Uterus (tissue), 3 donors: ENCODE measurements at regions not wholly inside any gene's neighbourhood (a gene's known extent, or its start where the extent isn't known, plus 50 kb on each side); places are given as distances from the start of the nearest gene placed in this dataset.
"Not testable (repeated sequence)": the region's sequence is repeated elsewhere in the genome, so short reads cannot be mapped to it uniquely, and the experiment has no call there.

Experiments
- DNase-seq, 2 donors: peaks; one replicate each; pipeline ENCODE4 v3.0.0-alpha.2; 2019 to 2020
- H3K27ac ChIP-seq, 2 donors: fragments of 200-600 bp; sonication (generic); 1 replicate in 1 of 2; 2 replicates in 1 of 2; pipeline ENCODE4 v1.5.1; 2016 to 2018
- H3K27me3 ChIP-seq, 2 donors: fragments of 200-600 bp; sonication (generic); one replicate each; pipeline ENCODE4 v1.5.1; 2018 to 2019; ENCODE audit warnings: control low read depth in 1 of 2
- H3K36me3 ChIP-seq, 2 donors: fragments of 200-600 bp; sonication (generic); one replicate each; pipeline ENCODE4 v1.5.1; 2019; ENCODE audit warnings: control low read depth in 1 of 2
- H3K4me1 ChIP-seq, 2 donors: fragments of 200-600 bp; sonication (generic); one replicate each; pipeline ENCODE4 v1.5.1; 2018 to 2019; ENCODE audit warnings: control low read depth in 1 of 2
- H3K4me3 ChIP-seq, 2 donors: fragments of 200-600 bp; sonication (generic); 1 replicate in 1 of 2; 2 replicates in 1 of 2; pipeline ENCODE4 v1.5.1; 2018 to 2019; ENCODE audit warnings: mild to moderate bottlenecking in 1 of 2
- H3K9me3 ChIP-seq, 2 donors: fragments of 200-600 bp; sonication (generic); one replicate each; pipeline ENCODE4 v1.5.1; 2019; ENCODE audit warnings: control low read depth in 1 of 2
- CTCF ChIP-seq, 4 experiments: fragments of 200-600 bp in 2 of 4; fragments of 450-650 bp in 2 of 4; sonication (generic) in 2 of 4; IDR thresholded peaks; one replicate each; pipeline ENCODE4 v1.5.1; 2016 to 2019; ENCODE audit warnings: antibody characterized with exemption in 4 of 4, mild to moderate bottlenecking in 2 of 4, moderate library complexity in 1 of 4
- POLR2A ChIP-seq, 2 donors: fragments of 450-650 bp; IDR thresholded peaks; one replicate each; pipeline ENCODE4 v1.6.1; 2016; ENCODE audit warnings: antibody characterized with exemption in 2 of 2, mild to moderate bottlenecking in 1 of 2, moderate library complexity in 1 of 2
- intact Hi-C: fragments of 100-400 bp; cut with DNase I; formaldehyde crosslinking; loops from one replicate; pipeline ENCODE4 v1.15.1; 2023; ENCODE audit warnings: low total_unique reads
- donor health status: DM: yes; HTN: yes; CAD: no.

GRCh38 chr1:174105086-174105485 lies 54.2 kb upstream of the RABGAP1L start:
- Histone ChIP-seq H3K27me3 (no peaks in the 10 kb centered on the region), H3K27ac (no peak overlapping the region), H3K9me3 (no peaks in the 10 kb centered on the region), H3K4me3 (no peak overlapping the region), H3K4me1 (no peaks in the 10 kb centered on the region), H3K36me3 (no peaks in the 10 kb centered on the region)
- TF ChIP-seq CTCF (IDR thresholded peaks at IDR 0.05), result no peak
- no peak for TF ChIP-seq POLR2A (IDR thresholded peaks at IDR 0.05)
- DNase-seq, result no peak
- intact Hi-C loops, result no loop called here

GRCh38 chr1:174103766-174104165 lies 55.6 kb upstream of the RABGAP1L start:
- no peaks in the 10 kb centered on the region for H3K27me3 ChIP-seq
- intact Hi-C loops, result no loop called here
- H3K9me3 ChIP-seq, result no peaks in the 10 kb centered on the region
- no peaks in the 10 kb centered on the region for H3K4me1 ChIP-seq
- no peak for TF ChIP-seq POLR2A (IDR thresholded peaks at IDR 0.05)
- TF ChIP-seq CTCF (IDR thresholded peaks at IDR 0.05), result no peak
- no peaks in the 10 kb centered on the region for H3K36me3 ChIP-seq
- no peak overlapping the region for H3K27ac ChIP-seq
- no peak overlapping the region for H3K4me3 ChIP-seq
- no peak for DNase-seq

GRCh38 chr1:174101976-174102375 lies 57.3 kb upstream of the RABGAP1L start:
- H3K27me3 ChIP-seq, H3K4me1 ChIP-seq, DNase-seq, H3K36me3 ChIP-seq, intact Hi-C loops, H3K4me3 ChIP-seq, H3K9me3 ChIP-seq, H3K27ac ChIP-seq: not testable (repeated sequence)

GRCh38 chr1:174097426-174097825 lies 61.9 kb upstream of the RABGAP1L start:
- intact Hi-C loops, result no loop called here
- no peak overlapping the region for H3K4me3 ChIP-seq
- no peak for DNase-seq
- H3K36me3 ChIP-seq, result no peaks in the 10 kb centered on the region
- H3K27ac ChIP-seq, result no peak overlapping the region
- no peak for TF ChIP-seq POLR2A (IDR thresholded peaks at IDR 0.05)
- TF ChIP-seq CTCF (IDR thresholded peaks at IDR 0.05), result no peak
- H3K27me3 ChIP-seq, result no peaks in the 10 kb centered on the region
- H3K9me3 ChIP-seq, result no peaks in the 10 kb centered on the region
- H3K4me1 ChIP-seq, result no peaks in the 10 kb centered on the region

GRCh38 chr1:174093789-174094188 lies 65.5 kb upstream of the RABGAP1L start:
- DNase-seq, H3K9me3 ChIP-seq, intact Hi-C loops, H3K36me3 ChIP-seq, H3K27ac ChIP-seq, H3K4me3 ChIP-seq, H3K27me3 ChIP-seq, H3K4me1 ChIP-seq: not testable (repeated sequence)

- intact Hi-C loops, result no loop called here
- no peak for DNase-seq
- TF ChIP-seq POLR2A (IDR thresholded peaks at IDR 0.05), result no peak
These were observed 68.3 kb upstream of the RC3H1 start for GRCh38 chr1:174090471-174090870.

GRCh38 chr1:174080819-174081218 lies 58.7 kb upstream of the RC3H1 start:
- no peaks in the 10 kb centered on the region for H3K36me3 ChIP-seq
- H3K27me3 ChIP-seq, result no peaks in the 10 kb centered on the region
- no peaks in the 10 kb centered on the region for H3K9me3 ChIP-seq
- no peak overlapping the region for H3K4me3 ChIP-seq
- H3K4me1 ChIP-seq, result no peaks in the 10 kb centered on the region
- H3K27ac ChIP-seq, result no peak overlapping the region
- intact Hi-C loops, result no loop called here
- no peak for DNase-seq
- TF ChIP-seq CTCF (IDR thresholded peaks at IDR 0.05), result no peak
- TF ChIP-seq POLR2A (IDR thresholded peaks at IDR 0.05), result no peak

More at GRCh38 chr1:174090471-174090870, 68.3 kb upstream of the RC3H1 start:
- Histone ChIP-seq H3K27me3 (no peaks in the 10 kb centered on the region), H3K4me1 (no peaks in the 10 kb centered on the region), H3K27ac (no peak overlapping the region), H3K36me3 (no peaks in the 10 kb centered on the region), H3K4me3 (no peak overlapping the region), H3K9me3 (no peaks in the 10 kb centered on the region)
